ENCODE measurements at regions not wholly inside any gene's neighbourhood (a gene's known extent, or its start where the extent isn't known, plus 50 kb on each side); places are given as distances from the start of the nearest gene placed in this dataset.

- 88% methylated on average over 3 of the region's 3 CpGs; no CpG with 5 or more reads in 1 of the 2 experiments for WGBS, 2 experiments (ENCODE audit: extremely low coverage in 1 of 2, insufficient coverage in 1 of 2, insufficient read length in 1 of 2, insufficient replicate concordance in 2 of 2, low coverage in 1 of 2, low lambda C conversion rate in 2 of 2, missing lambda C conversion rate in 1 of 2)
- H2BK20ac ChIP-seq (ENCODE audit: low read length), result no peak overlapping the region
- H3K4me3 ChIP-seq (ENCODE audit: extremely low read depth in 1 of 4, insufficient read depth in 2 of 4, low read depth in 3 of 4, low read length in 4 of 4), result no peak overlapping the region
- no peak overlapping the region for H2BK120ac ChIP-seq (replicated peaks; ENCODE audit: low read depth, low read length)
- no peaks in the 10 kb centered on the region for H3K79me2 ChIP-seq (ENCODE audit: control insufficient read depth in 1 of 2, insufficient read depth in 2 of 2, low read length in 2 of 2)
- H4K5ac ChIP-seq (ENCODE audit: insufficient read length, low read depth, low read length), result no peak overlapping the region
- ChIA-PET POLR2A (ENCODE audit: partially characterized antibody) (interaction anchor here (1.1 kb wide), 1 partner anchor 15 kb away, joined by 3 read pairs; no protein-coding TSS in a partner anchor), CTCF (ENCODE audit: partially characterized antibody) (no interaction called here)
- H3K27me3 ChIP-seq (replicated peaks in 1 of 4; ENCODE audit: control insufficient read depth in 3 of 4, extremely low read depth in 1 of 4, insufficient read depth in 3 of 4, low read length in 3 of 4), result no peaks in the 10 kb centered on the region
- H4K20me1 ChIP-seq (replicated peaks in 1 of 2; ENCODE audit: control insufficient read depth in 1 of 2, insufficient read depth in 2 of 2, low read length in 2 of 2), result no peaks in the 10 kb centered on the region
- H3K27ac ChIP-seq (ENCODE audit: low read depth, low read length), result no peak overlapping the region
- no peak overlapping the region for H4K8ac ChIP-seq (ENCODE audit: extremely low read depth, insufficient read depth, low read length)
- no peak overlapping the region for H3K4me2 ChIP-seq (ENCODE audit: insufficient read depth in 1 of 2, low read depth in 2 of 2, low read length in 2 of 2)
- H3K23ac ChIP-seq (ENCODE audit: insufficient read length), result no peak overlapping the region
- no peak overlapping the region for H2BK5ac ChIP-seq (ENCODE audit: low read depth, low read length)
- H2AK5ac ChIP-seq (ENCODE audit: low read depth, low read length), result no peak overlapping the region
- H3K18ac ChIP-seq (ENCODE audit: extremely low read depth, low read length), result no peak overlapping the region
- H3K9ac ChIP-seq (replicated peaks in 1 of 4; ENCODE audit: extremely low read depth in 1 of 4, low read depth in 3 of 4, low read length in 3 of 4), result no peak overlapping the region
- no peaks in the 10 kb centered on the region for H3K79me1 ChIP-seq (ENCODE audit: low read depth, low read length)
- H4K91ac ChIP-seq (replicated peaks; ENCODE audit: insufficient read length, low read length), result no peak overlapping the region
- DNase-seq (ENCODE audit: low read depth in 1 of 2, low spot score in 2 of 2) (no peak), FAIRE-seq (no peak)
- no peak overlapping the region for H3K56ac ChIP-seq (replicated peaks; ENCODE audit: insufficient read length, low read depth, low read length)
- no peak overlapping the region for H2BK15ac ChIP-seq (ENCODE audit: low read length)
- no peak overlapping the region for H3K14ac ChIP-seq (ENCODE audit: insufficient read length)
- peaks cover 7% of the 10 kb centered on the region; the same call in 1 of the 2 replicates for H3K23me2 ChIP-seq (ENCODE audit: low read depth, low read length)
- no peaks in the 10 kb centered on the region for H3K9me3 ChIP-seq (ENCODE audit: insufficient read depth in 2 of 2, low read depth in 1 of 2, low read length in 1 of 2)
- no peak overlapping the region for H2BK12ac ChIP-seq (ENCODE audit: low read depth, low read length)
- no peak overlapping the region for H2AFZ ChIP-seq (ENCODE audit: low read length)
- H3K4ac ChIP-seq (replicated peaks; ENCODE audit: insufficient read length, low read depth, low read length), result no peak overlapping the region
- H3K4me1 ChIP-seq (replicated peaks in 1 of 4; ENCODE audit: control insufficient read depth in 3 of 4, insufficient read depth in 4 of 4, low read length in 3 of 4), result peaks cover 0 to 12% (median 5%) of the 10 kb centered on the region in 4 experiments; a peak in 2 of 7 replicates
- peaks cover 0 to 4% (median 0%) of the 10 kb centered on the region in 4 experiments; a peak in 3 of 8 replicates for H3K36me3 ChIP-seq (ENCODE audit: control insufficient read depth in 2 of 4, insufficient read depth in 4 of 4, low read length in 3 of 4)
- no peak for TF ChIP-seq CHD1 (IDR thresholded peaks at IDR 0.05; ENCODE audit: low read depth, low read length)
- no peak for TF ChIP-seq TAF1 (IDR thresholded peaks at IDR 0.05; ENCODE audit: low read depth, low read length)
- TF ChIP-seq NANOG (IDR thresholded peaks at IDR 0.05; ENCODE audit: insufficient read depth, low read depth, low read length, poor library complexity, severe bottlenecking), result no peak
- no peak for TF ChIP-seq MAX (IDR thresholded peaks at IDR 0.05)
- no peak for TF ChIP-seq SIN3A (conservative IDR thresholded peaks at IDR 0.05 in 1 of 2, IDR thresholded peaks at IDR 0.05 in 1 of 2; ENCODE audit: low read depth in 1 of 2, low read length in 2 of 2)
- TF ChIP-seq RAD21 (IDR thresholded peaks at IDR 0.05 in 1 of 2, conservative IDR thresholded peaks at IDR 0.05 in 1 of 2; ENCODE audit: low read depth in 2 of 2, low read length in 2 of 2), result no peak
- no peak for TF ChIP-seq CTBP2 (IDR thresholded peaks at IDR 0.05; ENCODE audit: borderline replicate concordance, insufficient read depth, insufficient read length, low read length)
- TF ChIP-seq RFX5 (IDR thresholded peaks at IDR 0.05; ENCODE audit: borderline replicate concordance, low read depth, low read length), result no peak
- TF ChIP-seq EZH2 (IDR thresholded peaks at IDR 0.05; ENCODE audit: low read depth, low read length, severe bottlenecking), result no peak
- TF ChIP-seq SUZ12 (IDR thresholded peaks at IDR 0.05; ENCODE audit: low read length), result no peak
- TF ChIP-seq CHD2 (IDR thresholded peaks at IDR 0.05; ENCODE audit: low read length), result no peak
- TF ChIP-seq GABPA (IDR thresholded peaks at IDR 0.05; ENCODE audit: borderline replicate concordance, insufficient read depth, low read length), result no peak
- TF ChIP-seq ASH2L (IDR thresholded peaks at IDR 0.05; ENCODE audit: low read length), result no peak
- no peak for TF ChIP-seq BCL11A (IDR thresholded peaks at IDR 0.05; ENCODE audit: low read depth in 2 of 2, low read length in 2 of 2)
These were observed 53.6 kb upstream of the GRK3 start for GRCh38 chr22:25510876-25511275.

Measured in H1 (cell line).